Gastrocnemius medialis (tissue), 4 donors: ENCODE measurements at regions not wholly inside any gene's neighbourhood (a gene's known extent, or its start where the extent isn't known, plus 50 kb on each side); places are given as distances from the start of the nearest gene placed in this dataset.

ENCODE experiments used
- CTCF ChIP-seq, 5 experiments: fragments of 450-650 bp in 3 of 5; fragments of 200-600 bp in 2 of 5; sonication (generic) in 2 of 5; IDR thresholded peaks in 4 of 5; conservative IDR thresholded peaks in 1 of 5; 1 replicate in 4 of 5; 2 replicates in 1 of 5; pipeline ENCODE4 v1.5.1; 2016 to 2019; ENCODE audit warnings: antibody characterized with exemption in 5 of 5, mild to moderate bottlenecking in 3 of 5, moderate library complexity in 3 of 5
- POLR2A ChIP-seq, 2 donors: fragments of 450-650 bp; IDR thresholded peaks; one replicate each; pipeline ENCODE4 v1.6.1; 2017; ENCODE audit warnings: antibody characterized with exemption in 2 of 2, mild to moderate bottlenecking in 2 of 2, moderate library complexity in 2 of 2

DNA sequence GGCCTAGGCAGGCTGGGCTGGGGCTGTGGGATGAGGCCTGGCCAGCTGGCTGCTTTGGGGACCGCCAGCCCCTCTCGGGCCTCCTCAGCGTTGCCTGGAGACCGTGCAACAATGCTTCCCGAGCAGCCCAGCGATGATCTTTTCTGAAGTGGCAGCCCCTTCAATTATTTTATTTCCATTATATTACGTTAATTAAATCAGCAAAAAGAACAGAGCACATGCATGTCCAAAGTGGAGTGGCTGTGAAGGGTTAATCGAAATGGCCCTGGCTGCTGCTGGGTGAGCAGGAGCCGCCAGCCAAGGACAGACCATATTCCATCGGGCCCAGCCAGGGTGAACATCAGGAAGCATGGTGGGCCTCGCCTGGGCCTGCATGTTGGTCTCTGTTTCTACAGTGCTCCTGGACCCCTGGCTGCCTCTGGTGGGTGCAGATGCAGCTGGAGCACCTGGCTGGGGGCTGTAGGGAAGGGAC lies 245.5 kb downstream of the MYCN start:
- TF ChIP-seq CTCF (IDR thresholded peaks at IDR 0.05 in 4 of 5, conservative IDR thresholded peaks at IDR 0.05 in 1 of 5): no peak
- TF ChIP-seq POLR2A (IDR thresholded peaks at IDR 0.05): no peak
